ENCODE measurements at regions not wholly inside any gene's neighbourhood (a gene's known extent, or its start where the extent isn't known, plus 50 kb on each side); places are given as distances from the start of the nearest gene placed in this dataset.

DNA sequence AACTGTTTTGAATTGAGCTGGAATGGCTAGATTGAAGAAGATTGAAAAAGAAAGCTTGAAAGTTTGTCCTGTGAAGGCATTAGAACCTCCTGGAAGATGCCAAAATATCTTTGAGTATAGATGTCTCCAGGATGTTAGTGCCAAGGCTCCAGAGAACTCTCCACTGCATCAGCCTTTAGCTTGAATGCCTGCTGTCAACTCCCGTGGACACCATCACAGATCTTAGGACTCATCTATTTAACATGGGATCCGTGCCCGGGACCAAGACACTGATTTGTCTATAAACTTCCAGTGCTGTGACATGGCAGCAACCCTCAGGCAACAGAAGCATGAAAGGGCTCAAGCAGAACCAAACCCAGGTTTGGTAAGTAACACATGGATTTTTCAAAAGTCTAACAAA lies 670.9 kb upstream of the ST8SIA4 start:
- TF ChIP-seq SUZ12 (IDR thresholded peaks at IDR 0.05; ENCODE audit: extremely low read depth, insufficient read depth, insufficient read length) (no peak), YY1 (IDR thresholded peaks at IDR 0.05; ENCODE audit: insufficient read depth, insufficient read length) (no peak), ZNF274 (IDR thresholded peaks at IDR 0.05; ENCODE audit: low read depth, low read length) (no peak)
- no peaks in the 10 kb centered on the region for H3K4me1 ChIP-seq (ENCODE audit: insufficient read depth, insufficient read length)
- H3K27me3 ChIP-seq (ENCODE audit: insufficient read depth, insufficient read length) = no peaks in the 10 kb centered on the region
- no peaks in the 10 kb centered on the region for H3K9me3 ChIP-seq (ENCODE audit: insufficient read depth, low read length)
- no peak for DNase-seq (ENCODE audit: low read depth, low spot score)
- no peak overlapping the region for H3K4me3 ChIP-seq (ENCODE audit: insufficient read length, low read depth)
- H3K36me3 ChIP-seq (ENCODE audit: insufficient read depth, insufficient read length, low read length) = no peaks in the 10 kb centered on the region
- H3K9ac ChIP-seq (ENCODE audit: insufficient read length, low read depth) = no peak overlapping the region

DNA sequence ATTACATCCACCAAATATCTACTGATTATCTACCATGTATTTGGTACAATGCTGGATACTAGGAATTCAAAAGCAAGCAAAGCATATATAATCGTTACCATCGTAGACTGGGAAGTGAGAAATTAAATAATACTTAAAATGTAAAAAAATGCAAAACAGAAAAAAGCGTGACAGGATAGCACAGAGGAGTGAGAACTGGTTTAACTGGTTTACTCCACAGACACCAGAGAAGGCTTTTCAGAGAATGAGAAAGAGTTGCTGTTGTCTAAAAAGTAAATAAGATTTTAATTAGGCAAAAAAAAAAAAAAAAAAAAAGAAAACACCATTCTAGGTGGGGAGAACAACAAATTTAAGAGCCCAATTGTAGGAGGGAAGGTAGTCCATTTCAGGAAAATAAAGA lies 657.9 kb upstream of the ST8SIA4 start:
- DNase-seq (ENCODE audit: low read depth, low spot score) = no peak
- Histone ChIP-seq H3K27me3 (ENCODE audit: insufficient read depth, insufficient read length) (no peaks in the 10 kb centered on the region), H3K9me3 (ENCODE audit: insufficient read depth, low read length) (no peaks in the 10 kb centered on the region), H3K4me1 (ENCODE audit: insufficient read depth, insufficient read length) (no peaks in the 10 kb centered on the region), H3K36me3 (ENCODE audit: insufficient read depth, insufficient read length, low read length) (no peaks in the 10 kb centered on the region), H3K4me3 (ENCODE audit: insufficient read length, low read depth) (no peak overlapping the region), H3K9ac (ENCODE audit: insufficient read length, low read depth) (no peak overlapping the region)
- no peak for TF ChIP-seq YY1 (IDR thresholded peaks at IDR 0.05; ENCODE audit: insufficient read depth, insufficient read length)
- TF ChIP-seq ZNF274 (IDR thresholded peaks at IDR 0.05; ENCODE audit: low read depth, low read length) = no peak
- no peak for TF ChIP-seq SUZ12 (IDR thresholded peaks at IDR 0.05; ENCODE audit: extremely low read depth, insufficient read depth, insufficient read length)

DNA sequence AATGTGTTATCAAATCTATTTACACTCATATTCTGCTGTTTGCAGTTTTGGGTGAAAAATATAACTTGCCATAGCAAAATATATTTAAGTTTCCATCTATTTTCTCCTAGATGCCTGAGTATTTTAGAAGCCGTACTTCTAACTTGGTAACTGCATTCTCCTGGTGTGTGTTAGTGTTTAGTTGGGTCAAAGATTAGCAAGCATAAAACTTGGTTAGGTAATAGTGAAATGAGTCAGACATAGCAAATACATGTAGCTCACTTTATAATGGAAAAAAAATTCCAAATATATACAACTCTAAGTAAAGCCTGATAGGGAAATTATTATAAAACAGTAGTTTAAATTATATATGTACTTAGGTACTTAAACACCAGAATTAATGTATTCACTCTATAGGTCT lies 640.7 kb upstream of the ST8SIA4 start:
- TF ChIP-seq SUZ12 (IDR thresholded peaks at IDR 0.05; ENCODE audit: extremely low read depth, insufficient read depth, insufficient read length) (no peak), YY1 (IDR thresholded peaks at IDR 0.05; ENCODE audit: insufficient read depth, insufficient read length) (no peak), ZNF274 (IDR thresholded peaks at IDR 0.05; ENCODE audit: low read depth, low read length) (no peak)
- H3K4me3 ChIP-seq (ENCODE audit: insufficient read length, low read depth) = no peak overlapping the region
- H3K4me1 ChIP-seq (ENCODE audit: insufficient read depth, insufficient read length) = no peaks in the 10 kb centered on the region
- no peaks in the 10 kb centered on the region for H3K27me3 ChIP-seq (ENCODE audit: insufficient read depth, insufficient read length)
- DNase-seq (ENCODE audit: low read depth, low spot score) = no peak
- no peaks in the 10 kb centered on the region for H3K9me3 ChIP-seq (ENCODE audit: insufficient read depth, low read length)
- H3K36me3 ChIP-seq (ENCODE audit: insufficient read depth, insufficient read length, low read length) = no peaks in the 10 kb centered on the region
- no peak overlapping the region for H3K9ac ChIP-seq (ENCODE audit: insufficient read length, low read depth)

DNA sequence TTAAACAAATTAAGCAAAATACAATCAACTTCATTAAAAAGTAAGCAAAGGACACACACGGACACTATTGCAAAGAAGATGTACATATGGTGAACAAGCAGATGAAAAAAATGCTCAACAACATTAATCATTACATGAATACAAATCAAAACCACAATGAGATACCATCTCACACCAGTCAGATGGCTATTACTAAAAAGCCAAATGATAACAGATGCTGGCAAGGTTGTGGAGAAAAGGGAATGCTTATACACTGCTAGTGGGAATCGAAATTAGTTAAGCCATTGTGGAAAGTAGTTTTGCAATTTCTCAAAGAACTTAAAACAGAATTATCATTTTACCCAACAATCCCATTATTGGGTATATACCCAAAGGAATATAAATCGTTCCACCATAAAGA lies 636.2 kb upstream of the ST8SIA4 start:
- no peaks in the 10 kb centered on the region for H3K4me1 ChIP-seq (ENCODE audit: insufficient read depth, insufficient read length)
- no peaks in the 10 kb centered on the region for H3K36me3 ChIP-seq (ENCODE audit: insufficient read depth, insufficient read length, low read length)
- no peak overlapping the region for H3K4me3 ChIP-seq (ENCODE audit: insufficient read length, low read depth)
- no peaks in the 10 kb centered on the region for H3K9me3 ChIP-seq (ENCODE audit: insufficient read depth, low read length)
- no peak for TF ChIP-seq ZNF274 (IDR thresholded peaks at IDR 0.05; ENCODE audit: low read depth, low read length)
- TF ChIP-seq SUZ12 (IDR thresholded peaks at IDR 0.05; ENCODE audit: extremely low read depth, insufficient read depth, insufficient read length) = no peak
- TF ChIP-seq YY1 (IDR thresholded peaks at IDR 0.05; ENCODE audit: insufficient read depth, insufficient read length) = no peak
- DNase-seq (ENCODE audit: low read depth, low spot score) = no peak
- H3K9ac ChIP-seq (ENCODE audit: insufficient read length, low read depth) = no peak overlapping the region
- no peaks in the 10 kb centered on the region for H3K27me3 ChIP-seq (ENCODE audit: insufficient read depth, insufficient read length)

DNA sequence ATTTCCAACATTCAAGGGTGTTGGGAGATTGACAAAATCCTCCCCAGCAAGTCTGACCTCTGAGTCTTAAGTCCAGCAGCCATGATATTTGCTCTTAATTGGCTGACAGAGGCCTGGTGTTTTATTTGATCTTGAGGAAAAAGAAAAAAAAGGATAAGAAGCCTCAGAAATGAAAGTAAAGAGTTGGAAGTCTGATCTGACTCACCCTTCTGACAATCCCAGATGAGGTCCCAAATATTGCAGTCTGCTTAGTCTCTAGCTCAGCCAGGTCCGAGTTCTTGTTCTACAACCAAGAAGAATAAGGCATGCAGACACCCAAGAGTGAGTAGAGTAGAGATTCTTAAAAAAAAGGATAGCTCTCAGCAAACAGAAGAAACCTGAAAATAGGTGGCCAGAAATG lies 632.5 kb upstream of the ST8SIA4 start:
- H3K4me1 ChIP-seq (ENCODE audit: insufficient read depth, insufficient read length) = no peaks in the 10 kb centered on the region
- H3K9me3 ChIP-seq (ENCODE audit: insufficient read depth, low read length) = no peaks in the 10 kb centered on the region
- no peak for DNase-seq (ENCODE audit: low read depth, low spot score)
- TF ChIP-seq SUZ12 (IDR thresholded peaks at IDR 0.05; ENCODE audit: extremely low read depth, insufficient read depth, insufficient read length) (no peak), ZNF274 (IDR thresholded peaks at IDR 0.05; ENCODE audit: low read depth, low read length) (no peak), YY1 (IDR thresholded peaks at IDR 0.05; ENCODE audit: insufficient read depth, insufficient read length) (no peak)
- no peak overlapping the region for H3K4me3 ChIP-seq (ENCODE audit: insufficient read length, low read depth)
- no peak overlapping the region for H3K9ac ChIP-seq (ENCODE audit: insufficient read length, low read depth)
- H3K36me3 ChIP-seq (ENCODE audit: insufficient read depth, insufficient read length, low read length) = no peaks in the 10 kb centered on the region
- no peaks in the 10 kb centered on the region for H3K27me3 ChIP-seq (ENCODE audit: insufficient read depth, insufficient read length)

DNA sequence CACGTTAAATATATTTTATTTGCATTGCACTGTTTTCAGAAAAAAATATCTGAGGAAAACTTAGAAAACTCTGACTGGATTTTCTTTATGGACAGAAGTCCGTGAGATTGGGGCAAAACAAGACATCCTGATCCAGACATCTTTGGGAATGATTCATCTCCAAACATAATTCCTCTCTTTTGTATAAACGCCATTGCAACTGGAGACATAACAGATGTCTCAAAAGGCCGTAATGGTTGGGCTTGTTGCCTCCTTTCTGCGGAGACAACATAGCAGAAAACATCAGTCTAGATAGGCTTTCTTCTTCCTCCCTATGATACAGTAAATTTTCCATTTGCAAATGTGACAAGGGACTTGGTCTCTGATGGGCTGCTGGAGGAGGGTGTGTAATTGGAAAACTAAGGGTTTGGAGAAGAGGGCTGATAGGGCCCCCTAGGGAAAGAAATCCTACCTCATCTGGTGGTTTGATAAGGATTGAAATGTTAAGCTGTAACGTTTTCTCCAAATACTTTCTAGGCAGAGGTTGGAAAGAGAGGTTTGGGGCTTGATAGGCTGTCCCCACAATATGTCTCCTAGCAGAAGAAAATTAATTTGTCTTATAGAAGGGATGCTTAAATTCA lies 631.5 kb upstream of the ST8SIA4 start:
- Histone ChIP-seq H3K4me3 (ENCODE audit: insufficient read length, low read depth) (no peak overlapping the region), H3K27me3 (ENCODE audit: insufficient read depth, insufficient read length) (no peaks in the 10 kb centered on the region), H3K9me3 (ENCODE audit: insufficient read depth, low read length) (no peaks in the 10 kb centered on the region), H3K9ac (ENCODE audit: insufficient read length, low read depth) (no peak overlapping the region), H3K36me3 (ENCODE audit: insufficient read depth, insufficient read length, low read length) (no peaks in the 10 kb centered on the region), H3K4me1 (ENCODE audit: insufficient read depth, insufficient read length) (no peaks in the 10 kb centered on the region)
- DNase-seq (ENCODE audit: low read depth, low spot score) = peak; percentile 1
- TF ChIP-seq YY1 (IDR thresholded peaks at IDR 0.05; ENCODE audit: insufficient read depth, insufficient read length) = no peak
- no peak for TF ChIP-seq SUZ12 (IDR thresholded peaks at IDR 0.05; ENCODE audit: extremely low read depth, insufficient read depth, insufficient read length)
- no peak for TF ChIP-seq ZNF274 (IDR thresholded peaks at IDR 0.05; ENCODE audit: low read depth, low read length)

DNA sequence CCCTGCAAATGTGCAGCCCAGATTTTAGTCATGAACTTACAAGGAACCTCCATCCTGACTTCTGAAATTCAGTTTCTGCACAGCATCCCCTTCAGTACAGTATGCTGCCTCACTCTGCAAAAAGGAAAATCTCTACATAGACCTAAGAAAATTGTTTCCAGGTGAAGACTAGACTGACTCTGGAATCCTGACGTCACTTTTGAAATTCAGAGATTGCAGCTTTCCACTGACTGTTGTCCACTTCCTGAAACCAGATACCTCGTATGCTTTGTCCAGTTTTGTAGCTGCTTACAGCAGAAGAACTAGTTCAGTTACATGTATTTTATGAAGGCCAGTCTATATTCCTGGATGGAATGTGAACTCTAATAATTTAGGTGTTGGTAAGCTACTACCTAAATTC lies 629.3 kb upstream of the ST8SIA4 start:
- no peak overlapping the region for H3K4me3 ChIP-seq (ENCODE audit: insufficient read length, low read depth)
- no peaks in the 10 kb centered on the region for H3K9me3 ChIP-seq (ENCODE audit: insufficient read depth, low read length)
- H3K36me3 ChIP-seq (ENCODE audit: insufficient read depth, insufficient read length, low read length) = no peaks in the 10 kb centered on the region
- no peaks in the 10 kb centered on the region for H3K27me3 ChIP-seq (ENCODE audit: insufficient read depth, insufficient read length)
- TF ChIP-seq SUZ12 (IDR thresholded peaks at IDR 0.05; ENCODE audit: extremely low read depth, insufficient read depth, insufficient read length) (no peak), YY1 (IDR thresholded peaks at IDR 0.05; ENCODE audit: insufficient read depth, insufficient read length) (no peak), ZNF274 (IDR thresholded peaks at IDR 0.05; ENCODE audit: low read depth, low read length) (no peak)
- DNase-seq (ENCODE audit: low read depth, low spot score) = no peak
- H3K4me1 ChIP-seq (ENCODE audit: insufficient read depth, insufficient read length) = no peaks in the 10 kb centered on the region
- no peak overlapping the region for H3K9ac ChIP-seq (ENCODE audit: insufficient read length, low read depth)
